Panc1 (cell line): ENCODE measurements at regions not wholly inside any gene's neighbourhood (a gene's known extent, or its start where the extent isn't known, plus 50 kb on each side); places are given as distances from the start of the nearest gene placed in this dataset.

ENCODE experiments used
- ATAC-seq: fragments of 200-7000 bp; cut with Tn5 transposase; 2 replicates; pipeline ENCODE4 v1.9.1; 2020; ENCODE audit warnings: mild to moderate bottlenecking, moderate library complexity
- BruUV-seq: library from RNA; stranded (reverse); fragments of 400-500 nt; replicated peaks from 2 replicates; lab custom pipeline; 2021; lab: Mats Ljungman, UMichigan
- CTCF ChIA-PET: fragments of 300-600 bp; sonication (Branson Sonifier 250); formaldehyde crosslinking; loops from one replicate; lab custom pipeline; 2022; ENCODE audit warnings: antibody characterized with exemption; lab: Charles Lee
- POLR2A ChIA-PET: fragments of 300-600 bp; sonication (Branson Sonifier 250); formaldehyde crosslinking; loops from one replicate; lab custom pipeline; 2022; ENCODE audit warnings: antibody characterized with exemption; lab: Charles Lee
- DNase-seq: peaks from one replicate; pipeline ENCODE4 v3.0.0-alpha.2; 2010; ENCODE audit warnings: low read depth, low spot score
- H3K27ac ChIP-seq: 2 replicates; pipeline ENCODE4 v1.5.1; 2011; ENCODE audit warnings: mild to moderate bottlenecking, low read length, inconsistent platforms
- H3K27me3 ChIP-seq: fragments of 200-500 bp; sonication (Bioruptor generic); 2 replicates; pipeline ENCODE4 v1.6.0; 2014; ENCODE audit warnings: low read length, inconsistent platforms; ENCODE audit not compliant: control insufficient read depth, insufficient read depth
- H3K36me3 ChIP-seq: fragments of 200-500 bp; sonication (Bioruptor generic); 2 replicates; pipeline ENCODE4 v1.5.1; 2014; ENCODE audit warnings: inconsistent platforms, mild to moderate bottlenecking, low read length, moderate library complexity; ENCODE audit not compliant: control insufficient read depth, insufficient read depth
- H3K4me1 ChIP-seq: 2 replicates; pipeline ENCODE4 v1.5.1; 2011; ENCODE audit warnings: inconsistent platforms, mild to moderate bottlenecking, low read length, moderate library complexity; ENCODE audit not compliant: control insufficient read depth, insufficient read depth
- H3K4me3 ChIP-seq, 2 experiments: 2 replicates each; pipeline ENCODE4 v1.5.1; 2011 to 2012; ENCODE audit warnings: low read depth in 2 of 2, low read length in 2 of 2, mild to moderate bottlenecking in 2 of 2, inconsistent platforms in 1 of 2, moderate library complexity in 1 of 2
- H3K9me3 ChIP-seq: fragments of 200-500 bp; sonication (Bioruptor generic); 2 replicates; pipeline ENCODE4 v1.5.1; 2014; ENCODE audit warnings: low read depth, mild to moderate bottlenecking, inconsistent platforms, low read length, moderate library complexity; ENCODE audit not compliant: control insufficient read depth, insufficient read depth
- CTCF ChIP-seq: fragments of 450-650 bp; IDR thresholded peaks from 2 replicates; pipeline ENCODE4 v1.5.1; 2017; ENCODE audit warnings: mild to moderate bottlenecking
- POLR2AphosphoS5 ChIP-seq: IDR thresholded peaks from 2 replicates; pipeline ENCODE4 v1.6.1; 2012; ENCODE audit warnings: mild to moderate bottlenecking, low read depth, low read length, moderate library complexity
- REST ChIP-seq, 2 experiments: IDR thresholded peaks; 2 replicates each; pipeline ENCODE4 v1.6.1; 2011 to 2012; ENCODE audit warnings: low read depth in 2 of 2, control low read depth in 1 of 2, low read length in 1 of 2, mild to moderate bottlenecking in 1 of 2, moderate library complexity in 1 of 2; ENCODE audit not compliant: insufficient read depth in 1 of 2
- SIN3A ChIP-seq: IDR thresholded peaks from 2 replicates; pipeline ENCODE4 v1.6.1; 2012; ENCODE audit warnings: low read depth, mild to moderate bottlenecking, low read length, moderate library complexity, borderline replicate concordance; ENCODE audit not compliant: insufficient read depth
- TCF7L2 ChIP-seq: IDR thresholded peaks from 2 replicates; pipeline ENCODE4 v1.6.1; 2011; ENCODE audit warnings: mild to moderate bottlenecking, low read depth, low read length, inconsistent platforms
- in situ Hi-C: cut with HindIII; loops from 2 replicates; pipeline ENCODE4 v1.10.0; 2016; ENCODE audit warnings: low sequenced_read_pairs, low pct_unique_long_range_greater_than_20kb
- intact Hi-C: fragments of 100-400 bp; cut with micrococcal nuclease; formaldehyde crosslinking; loops from one replicate; pipeline ENCODE4 v1.10.0; 2022; ENCODE audit not compliant: unreplicated experiment

GRCh38 chr9:106218854-106219253, 524.5 kb downstream of the TMEM38B start:
- ChIA-PET POLR2A (no interaction called here), CTCF (no interaction called here)
- BruUV-seq: no TSS peak
- TF ChIP-seq POLR2AphosphoS5 (no peak), TCF7L2 (no peak), CTCF (no peak), SIN3A (no peak), REST (IDR thresholded peaks at IDR 0.05; ENCODE audit: insufficient read depth in 1 of 2, low read depth in 2 of 2, low read length in 1 of 2) (no peak)
- no peaks in the 10 kb centered on the region for H3K27me3 ChIP-seq
- H3K36me3 ChIP-seq: no peaks in the 10 kb centered on the region
- no peak for ATAC-seq
- H3K9me3 ChIP-seq: no peaks in the 10 kb centered on the region
- no peak overlapping the region for H3K4me3 ChIP-seq
- DNase-seq: no peak
- H3K4me1 ChIP-seq: no peaks in the 10 kb centered on the region
- H3K27ac ChIP-seq: no peak overlapping the region
- in situ Hi-C loops (no loop called here), intact Hi-C loops (no loop called here)

GRCh38 chr9:106220415-106220814, 526.1 kb downstream of the TMEM38B start:
- H3K27ac ChIP-seq: no peak overlapping the region
- H3K27me3 ChIP-seq: no peaks in the 10 kb centered on the region
- no peaks in the 10 kb centered on the region for H3K4me1 ChIP-seq
- intact Hi-C loops: no loop called here
- no peak overlapping the region for H3K4me3 ChIP-seq
- in situ Hi-C loops: no loop called here
- CTCF ChIA-PET: no interaction called here
- POLR2A ChIA-PET: no interaction called here
- no peaks in the 10 kb centered on the region for H3K9me3 ChIP-seq
- H3K36me3 ChIP-seq: no peaks in the 10 kb centered on the region
- ATAC-seq (no peak), DNase-seq (no peak)
- TF ChIP-seq TCF7L2 (no peak), REST (IDR thresholded peaks at IDR 0.05; ENCODE audit: insufficient read depth in 1 of 2, low read depth in 2 of 2, low read length in 1 of 2) (no peak), POLR2AphosphoS5 (no peak), SIN3A (no peak)
- BruUV-seq: no TSS peak
